Body of pancreas (tissue), 4 donors: ENCODE measurements at regions not wholly inside any gene's neighbourhood (a gene's known extent, or its start where the extent isn't known, plus 50 kb on each side); places are given as distances from the start of the nearest gene placed in this dataset.
A peak's percentile ranks its signal among the peaks of the same experiment; 100 is the strongest.
"Not testable (repeated sequence)": the region's sequence is repeated elsewhere in the genome, so short reads cannot be mapped to it uniquely, and the experiment has no call there.

Source experiments
- ATAC-seq: fragments of 150-250 bp; one replicate; pipeline ENCODE4 v1.9.1; 2016
- DNase-seq, 4 donors: peaks; one replicate each; pipeline ENCODE4 v3.0.0-alpha.2; 2019
- H3K27ac ChIP-seq, 4 donors: fragments of 200-600 bp; sonication (generic); 1 replicate in 3 of 4; 2 replicates in 1 of 4; pipeline versions ENCODE4 v1.5.1 to v1.6.1; 2016 to 2019; ENCODE audit warnings: mild to moderate bottlenecking in 1 of 4, mixed read lengths in 1 of 4, moderate library complexity in 1 of 4
- H3K27me3 ChIP-seq, 2 donors: fragments of 200-600 bp; sonication (generic); one replicate each; pipeline ENCODE4 v1.6.0; 2016; ENCODE audit warnings: mild to moderate bottlenecking in 1 of 2
- H3K36me3 ChIP-seq, 2 donors: fragments of 200-600 bp; sonication (generic); replicated peaks in 1 of 2; 2 replicates each; pipeline ENCODE4 v1.5.1; 2016; ENCODE audit warnings: low read depth in 2 of 2; ENCODE audit not compliant: insufficient read depth in 1 of 2
- H3K4me1 ChIP-seq: fragments of 200-600 bp; sonication (generic); one replicate; pipeline ENCODE4 v1.6.0; 2016
- H3K4me3 ChIP-seq, 2 donors: fragments of 200-600 bp; sonication (generic); 1 replicate in 1 of 2; 2 replicates in 1 of 2; pipeline ENCODE4 v1.5.1; 2016 to 2019
- H3K9me3 ChIP-seq, 3 donors: fragments of 200-600 bp; sonication (generic); 1 replicate in 2 of 3; 2 replicates in 1 of 3; pipeline ENCODE4 v1.5.1; 2016
- POLR2A ChIP-seq, 3 donors: fragments of 450-650 bp; IDR thresholded peaks; one replicate each; pipeline ENCODE4 v1.6.1; 2016; ENCODE audit warnings: antibody characterized with exemption in 3 of 3, mild to moderate bottlenecking in 2 of 3
- WGBS, 2 donors: methylation state at CpG; one replicate each; pipeline ENCODE4 v1.1.5; 2017; 5-methylcytosine and 5-hydroxymethylcytosine counted together
- intact Hi-C: fragments of 100-400 bp; cut with DNase I; formaldehyde crosslinking; loops from one replicate; pipeline ENCODE4 v1.15.1; 2023
- TF ChIP-seq, protein P1 (sequence below), 7 experiments: fragments of 450-650 bp in 4 of 7; fragments of 200-600 bp in 3 of 7; sonication (generic) in 3 of 7; IDR thresholded peaks; one replicate each; pipeline ENCODE4 v1.5.1; 2016 to 2019; ENCODE audit warnings: antibody characterized with exemption in 7 of 7

DNA sequence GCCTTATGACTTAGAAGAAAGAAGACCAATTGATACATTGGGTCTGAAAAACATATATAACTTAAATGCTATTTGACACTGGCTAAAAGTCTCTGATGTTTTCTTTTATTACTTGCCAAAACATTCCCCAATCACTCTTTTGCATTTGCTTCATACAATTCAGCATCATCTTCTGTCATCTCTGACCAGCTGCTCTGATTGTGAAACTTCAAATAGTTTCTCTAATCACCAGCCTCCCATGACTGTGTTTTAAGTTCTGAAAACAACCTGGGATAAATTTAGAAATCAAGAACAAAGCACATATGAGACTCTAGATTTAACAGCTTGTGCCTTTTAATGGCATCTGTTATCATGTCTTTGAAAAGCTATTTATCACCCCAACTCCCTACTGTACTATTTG is 208.4 kb upstream of the KCND2 start:
- no peak for TF ChIP-seq POLR2A (IDR thresholded peaks at IDR 0.05)
- TF ChIP-seq, protein P1, sequence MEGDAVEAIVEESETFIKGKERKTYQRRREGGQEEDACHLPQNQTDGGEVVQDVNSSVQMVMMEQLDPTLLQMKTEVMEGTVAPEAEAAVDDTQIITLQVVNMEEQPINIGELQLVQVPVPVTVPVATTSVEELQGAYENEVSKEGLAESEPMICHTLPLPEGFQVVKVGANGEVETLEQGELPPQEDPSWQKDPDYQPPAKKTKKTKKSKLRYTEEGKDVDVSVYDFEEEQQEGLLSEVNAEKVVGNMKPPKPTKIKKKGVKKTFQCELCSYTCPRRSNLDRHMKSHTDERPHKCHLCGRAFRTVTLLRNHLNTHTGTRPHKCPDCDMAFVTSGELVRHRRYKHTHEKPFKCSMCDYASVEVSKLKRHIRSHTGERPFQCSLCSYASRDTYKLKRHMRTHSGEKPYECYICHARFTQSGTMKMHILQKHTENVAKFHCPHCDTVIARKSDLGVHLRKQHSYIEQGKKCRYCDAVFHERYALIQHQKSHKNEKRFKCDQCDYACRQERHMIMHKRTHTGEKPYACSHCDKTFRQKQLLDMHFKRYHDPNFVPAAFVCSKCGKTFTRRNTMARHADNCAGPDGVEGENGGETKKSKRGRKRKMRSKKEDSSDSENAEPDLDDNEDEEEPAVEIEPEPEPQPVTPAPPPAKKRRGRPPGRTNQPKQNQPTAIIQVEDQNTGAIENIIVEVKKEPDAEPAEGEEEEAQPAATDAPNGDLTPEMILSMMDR (IDR thresholded peaks at IDR 0.05): no peak
- no peak overlapping the region for H3K27ac ChIP-seq
- no peak overlapping the region for H3K4me3 ChIP-seq
- DNase-seq (no peak), ATAC-seq (peak; percentile 40)
- intact Hi-C loops: no loop called here
- no peaks in the 10 kb centered on the region for H3K36me3 ChIP-seq
- H3K27me3 ChIP-seq: no peaks in the 10 kb centered on the region
- H3K4me1 ChIP-seq: no peaks in the 10 kb centered on the region
- no peaks in the 10 kb centered on the region for H3K9me3 ChIP-seq

DNA sequence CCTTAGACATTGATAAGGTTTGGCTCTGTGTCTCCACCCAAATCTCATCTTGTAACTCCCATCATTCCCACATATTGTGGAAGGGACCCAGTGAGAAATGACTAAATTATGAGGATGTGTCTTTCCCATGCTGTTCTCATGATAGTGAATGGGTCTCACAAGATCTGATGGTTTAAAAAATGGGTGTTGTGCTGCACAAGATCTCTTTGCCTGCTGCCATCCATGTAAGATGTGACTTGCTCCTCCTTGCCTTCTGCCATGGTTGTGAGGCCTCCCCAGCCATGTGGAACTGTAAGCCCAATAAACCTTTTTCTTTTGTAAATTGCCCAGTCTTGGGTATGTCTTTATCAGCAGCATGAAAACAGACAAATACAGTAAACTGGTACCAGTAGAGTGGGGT is 206.1 kb upstream of the KCND2 start:
- DNase-seq, H3K4me1 ChIP-seq, H3K4me3 ChIP-seq, intact Hi-C loops, H3K27ac ChIP-seq, H3K9me3 ChIP-seq, ATAC-seq, H3K36me3 ChIP-seq, H3K27me3 ChIP-seq: not testable (repeated sequence)

DNA sequence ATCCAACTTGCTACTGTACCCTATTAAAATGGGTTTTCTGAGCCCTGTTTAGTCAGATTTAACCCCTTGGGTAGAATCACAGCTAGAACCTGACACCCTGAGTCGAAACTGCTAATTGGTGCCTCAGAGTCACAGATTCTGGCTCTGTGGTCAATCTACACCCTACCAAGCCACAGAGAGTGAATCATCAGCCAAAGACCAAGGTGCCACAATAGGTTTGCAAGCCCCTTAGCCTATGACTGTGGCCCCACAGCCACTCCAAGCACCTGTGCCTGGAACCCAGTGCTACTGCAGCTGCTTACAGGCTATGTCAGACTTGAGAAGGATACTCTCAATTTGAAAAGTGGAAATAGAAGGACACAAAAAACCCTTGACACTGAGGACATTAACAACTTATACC is 202.8 kb upstream of the KCND2 start:
- no peaks in the 10 kb centered on the region for H3K4me1 ChIP-seq
- 40 to 43% methylated on average over 1 of the region's 1 CpG for WGBS, 2 donors
- TF ChIP-seq POLR2A (IDR thresholded peaks at IDR 0.05): no peak
- TF ChIP-seq, protein P1 (IDR thresholded peaks at IDR 0.05): no peak
- DNase-seq (no peak), ATAC-seq (no peak)
- H3K36me3 ChIP-seq: no peaks in the 10 kb centered on the region
- H3K27me3 ChIP-seq: no peaks in the 10 kb centered on the region
- intact Hi-C loops: no loop called here
- no peak overlapping the region for H3K27ac ChIP-seq
- no peaks in the 10 kb centered on the region for H3K9me3 ChIP-seq
- no peak overlapping the region for H3K4me3 ChIP-seq

DNA sequence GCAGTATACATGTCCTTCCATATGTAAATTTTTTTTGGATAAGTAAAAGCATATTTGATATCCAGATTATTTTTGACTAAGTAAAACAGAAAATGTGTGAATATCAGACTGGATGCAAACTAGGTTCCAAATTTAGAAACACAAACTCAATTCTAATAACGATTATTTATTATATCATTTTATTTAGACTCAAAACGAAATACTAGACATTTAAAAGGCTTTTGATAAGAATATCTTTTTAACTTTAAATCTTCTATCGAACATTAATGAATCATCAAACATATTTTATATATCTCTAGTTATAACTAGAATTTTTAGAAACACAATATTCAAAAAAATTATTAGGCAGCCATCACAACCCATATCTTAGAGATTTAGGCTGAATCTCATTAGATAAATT is 195.2 kb upstream of the KCND2 start:
- H3K4me1 ChIP-seq: no peaks in the 10 kb centered on the region
- H3K4me3 ChIP-seq: no peak overlapping the region
- H3K36me3 ChIP-seq: no peaks in the 10 kb centered on the region
- DNase-seq: no peak
- no peaks in the 10 kb centered on the region for H3K9me3 ChIP-seq
- H3K27ac ChIP-seq: no peak overlapping the region
- 37 to 48% methylated on average over 3 of the region's 3 CpGs for WGBS, 2 donors
- intact Hi-C loops: no loop called here
- H3K27me3 ChIP-seq: no peaks in the 10 kb centered on the region
- no peak for ATAC-seq
- TF ChIP-seq, protein P1 (IDR thresholded peaks at IDR 0.05): no peak
- TF ChIP-seq POLR2A (IDR thresholded peaks at IDR 0.05): no peak

DNA sequence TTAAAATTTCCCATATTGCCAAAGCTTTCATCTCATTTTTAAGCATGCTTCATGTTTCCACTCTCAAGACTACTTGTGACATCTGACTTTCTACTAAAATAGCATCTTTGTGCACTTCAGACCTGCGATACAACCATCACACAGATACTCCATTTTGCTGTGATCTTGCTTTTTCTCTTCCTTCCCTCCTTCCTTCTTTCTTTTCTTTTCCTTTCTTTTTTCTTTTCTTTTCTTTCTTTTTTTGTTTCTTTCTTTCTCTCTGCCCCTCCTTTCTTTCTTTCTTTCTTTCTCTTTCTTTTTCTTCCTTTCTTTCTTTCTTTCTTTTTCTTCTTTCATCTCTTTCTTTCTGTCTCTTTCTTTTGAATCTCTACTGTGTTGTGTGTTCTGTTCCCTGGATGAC is 194.0 kb upstream of the KCND2 start:
- no peaks in the 10 kb centered on the region for H3K9me3 ChIP-seq
- ATAC-seq (no peak), DNase-seq (no peak)
- WGBS, 2 donors: 57 to 73% methylated on average over 1 of the region's 1 CpG
- TF ChIP-seq POLR2A (IDR thresholded peaks at IDR 0.05): no peak
- TF ChIP-seq, protein P1 (IDR thresholded peaks at IDR 0.05): no peak
- no peak overlapping the region for H3K27ac ChIP-seq
- no peaks in the 10 kb centered on the region for H3K27me3 ChIP-seq
- H3K36me3 ChIP-seq: no peaks in the 10 kb centered on the region
- intact Hi-C loops: no loop called here
- no peaks in the 10 kb centered on the region for H3K4me1 ChIP-seq
- H3K4me3 ChIP-seq: no peak overlapping the region
